Transverse colon (tissue), 4 donors: ENCODE measurements at regions not wholly inside any gene's neighbourhood (a gene's known extent, or its start where the extent isn't known, plus 50 kb on each side); places are given as distances from the start of the nearest gene placed in this dataset.

ENCODE experiments used
- DNase-seq: peaks from one replicate; pipeline ENCODE4 v3.0.0-alpha.2; 2019
- H3K27ac ChIP-seq, 4 donors: fragments of 200-600 bp; sonication (generic); 2 replicates each; pipeline ENCODE4 v1.5.1; 2016 to 2018; ENCODE audit warnings: inconsistent platforms in 4 of 4
- H3K27me3 ChIP-seq: fragments of 200-600 bp; sonication (generic); 2 replicates; pipeline ENCODE4 v1.5.1; 2017; ENCODE audit warnings: inconsistent platforms
- H3K36me3 ChIP-seq, 4 donors: fragments of 200-600 bp; sonication (generic); 2 replicates each; pipeline ENCODE4 v1.5.1; 2017 to 2019; ENCODE audit warnings: inconsistent platforms in 4 of 4
- H3K4me1 ChIP-seq, 4 donors: fragments of 200-600 bp; sonication (generic); 2 replicates each; pipeline ENCODE4 v1.5.1; 2017 to 2020; ENCODE audit warnings: inconsistent platforms in 4 of 4
- H3K4me3 ChIP-seq, 4 donors: fragments of 200-600 bp; sonication (generic); 1 replicate in 1 of 4; 2 replicates in 3 of 4; pipeline versions ENCODE4 v1.5.1 to v1.6.1; 2017 to 2019; ENCODE audit warnings: inconsistent platforms in 4 of 4
- H3K9me3 ChIP-seq, 2 donors: fragments of 200-600 bp; sonication (generic); 2 replicates each; pipeline ENCODE4 v1.5.1; 2017 to 2019; ENCODE audit warnings: inconsistent platforms in 2 of 2
- EP300 ChIP-seq: sonication (generic); formaldehyde crosslinking; IDR thresholded peaks from one replicate; pipeline ENCODE4 v1.6.1; 2017; ENCODE audit warnings: antibody characterized with exemption, low read depth
- POLR2A ChIP-seq: fragments of 450-650 bp; IDR thresholded peaks from one replicate; pipeline ENCODE4 v1.6.1; 2016; ENCODE audit warnings: antibody characterized with exemption, mild to moderate bottlenecking, moderate library complexity
- POLR2AphosphoS5 ChIP-seq, 3 donors: sonication (generic); formaldehyde crosslinking; IDR thresholded peaks; one replicate each; pipeline ENCODE4 v1.6.1; 2016; ENCODE audit warnings: antibody characterized with exemption in 3 of 3
- WGBS, 2 donors: methylation state at CpG; one replicate each; pipeline ENCODE4 v1.1.5; 2018; ENCODE audit warnings: low coverage in 1 of 2; 5-methylcytosine and 5-hydroxymethylcytosine counted together
- in situ Hi-C, 4 donors: fragments of 200-750 bp; cut with MboI; loops; one replicate each; pipeline versions ENCODE4 v1.15.0 to v1.15.1; 2017; ENCODE audit warnings: low sequenced_read_pairs in 3 of 4, low pct_ligation_motif_present in 1 of 4, low pct_unique_long_range_greater_than_20kb in 1 of 4
- intact Hi-C: fragments of 100-400 bp; cut with DNase I; formaldehyde crosslinking; loops from one replicate; pipeline ENCODE4 v1.15.1; 2023; ENCODE audit warnings: low total_unique reads
- TF ChIP-seq, protein P1 (sequence below), 5 experiments: fragments of 200-600 bp in 3 of 5; fragments of 450-650 bp in 2 of 5; sonication (generic) in 3 of 5; IDR thresholded peaks; 1 replicate in 2 of 5; 2 replicates in 3 of 5; pipeline ENCODE4 v1.5.1; 2016 to 2017; ENCODE audit warnings: antibody characterized with exemption in 5 of 5, inconsistent platforms in 3 of 5, mild to moderate bottlenecking in 2 of 5, moderate library complexity in 1 of 5

GRCh38 chr11:37110385-37110784 is 512.3 kb upstream of the RAG2 start:
- no peak for DNase-seq
- 52 to 58% methylated on average over 4 of the region's 4 CpGs for WGBS, 2 donors
- no peak for TF ChIP-seq POLR2AphosphoS5 (IDR thresholded peaks at IDR 0.05)
- no peak for TF ChIP-seq POLR2A
- TF ChIP-seq, protein P1, sequence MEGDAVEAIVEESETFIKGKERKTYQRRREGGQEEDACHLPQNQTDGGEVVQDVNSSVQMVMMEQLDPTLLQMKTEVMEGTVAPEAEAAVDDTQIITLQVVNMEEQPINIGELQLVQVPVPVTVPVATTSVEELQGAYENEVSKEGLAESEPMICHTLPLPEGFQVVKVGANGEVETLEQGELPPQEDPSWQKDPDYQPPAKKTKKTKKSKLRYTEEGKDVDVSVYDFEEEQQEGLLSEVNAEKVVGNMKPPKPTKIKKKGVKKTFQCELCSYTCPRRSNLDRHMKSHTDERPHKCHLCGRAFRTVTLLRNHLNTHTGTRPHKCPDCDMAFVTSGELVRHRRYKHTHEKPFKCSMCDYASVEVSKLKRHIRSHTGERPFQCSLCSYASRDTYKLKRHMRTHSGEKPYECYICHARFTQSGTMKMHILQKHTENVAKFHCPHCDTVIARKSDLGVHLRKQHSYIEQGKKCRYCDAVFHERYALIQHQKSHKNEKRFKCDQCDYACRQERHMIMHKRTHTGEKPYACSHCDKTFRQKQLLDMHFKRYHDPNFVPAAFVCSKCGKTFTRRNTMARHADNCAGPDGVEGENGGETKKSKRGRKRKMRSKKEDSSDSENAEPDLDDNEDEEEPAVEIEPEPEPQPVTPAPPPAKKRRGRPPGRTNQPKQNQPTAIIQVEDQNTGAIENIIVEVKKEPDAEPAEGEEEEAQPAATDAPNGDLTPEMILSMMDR (IDR thresholded peaks at IDR 0.05), result no peak
- no peak for TF ChIP-seq EP300
- Histone ChIP-seq H3K27ac (no peak overlapping the region), H3K36me3 (no peaks in the 10 kb centered on the region), H3K27me3 (no peaks in the 10 kb centered on the region), H3K9me3 (no peaks in the 10 kb centered on the region), H3K4me1 (no peaks in the 10 kb centered on the region), H3K4me3 (no peak overlapping the region)
- intact Hi-C loops, result no loop called here
- in situ Hi-C loops, result no loop called here

DNA sequence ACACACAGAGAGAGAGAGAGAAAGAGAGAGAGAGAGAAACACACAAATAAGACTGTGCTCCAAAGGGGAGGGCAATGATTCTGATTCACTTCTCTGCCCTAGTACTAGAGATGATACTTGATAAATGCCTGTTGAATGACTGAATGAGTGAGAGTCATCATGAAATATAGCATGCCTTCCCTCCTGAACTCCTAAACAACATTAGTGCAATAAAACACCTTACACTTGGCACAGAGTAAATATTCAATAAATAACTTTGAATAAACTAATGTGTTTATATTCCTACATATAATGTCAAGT is 511.2 kb upstream of the RAG2 start:
- intact Hi-C loops, result loop anchor here (5.0 kb wide), 1 partner anchor 457 kb away; no protein-coding TSS in a partner anchor
- in situ Hi-C loops, result no loop called here
- no peaks in the 10 kb centered on the region for H3K4me1 ChIP-seq
- H3K27me3 ChIP-seq, result no peaks in the 10 kb centered on the region
- no peak overlapping the region for H3K27ac ChIP-seq
- H3K9me3 ChIP-seq, result no peaks in the 10 kb centered on the region
- no peak for DNase-seq
- no peaks in the 10 kb centered on the region for H3K36me3 ChIP-seq
- TF ChIP-seq, protein P1 (IDR thresholded peaks at IDR 0.05), result no peak
- TF ChIP-seq EP300 (no peak), POLR2AphosphoS5 (IDR thresholded peaks at IDR 0.05) (no peak), POLR2A (no peak)
- no peak overlapping the region for H3K4me3 ChIP-seq

GRCh38 chr11:37108436-37109285 is 510.6 kb upstream of the RAG2 start:
- Histone ChIP-seq H3K4me3 (no peak overlapping the region), H3K27ac (no peak overlapping the region), H3K27me3 (no peaks in the 10 kb centered on the region), H3K4me1 (no peaks in the 10 kb centered on the region), H3K9me3 (no peaks in the 10 kb centered on the region), H3K36me3 (no peaks in the 10 kb centered on the region)
- in situ Hi-C loops, result no loop called here
- no peak for DNase-seq
- intact Hi-C loops, result loop anchor here (5.0 kb wide), 1 partner anchor 456 kb away; no protein-coding TSS in a partner anchor
- 48 to 56% methylated on average over 6 of the region's 6 CpGs for WGBS, 2 donors
- no peak for TF ChIP-seq EP300
- no peak for TF ChIP-seq POLR2A
- TF ChIP-seq, protein P1 (IDR thresholded peaks at IDR 0.05), result no peak
- no peak for TF ChIP-seq POLR2AphosphoS5 (IDR thresholded peaks at IDR 0.05)

DNA sequence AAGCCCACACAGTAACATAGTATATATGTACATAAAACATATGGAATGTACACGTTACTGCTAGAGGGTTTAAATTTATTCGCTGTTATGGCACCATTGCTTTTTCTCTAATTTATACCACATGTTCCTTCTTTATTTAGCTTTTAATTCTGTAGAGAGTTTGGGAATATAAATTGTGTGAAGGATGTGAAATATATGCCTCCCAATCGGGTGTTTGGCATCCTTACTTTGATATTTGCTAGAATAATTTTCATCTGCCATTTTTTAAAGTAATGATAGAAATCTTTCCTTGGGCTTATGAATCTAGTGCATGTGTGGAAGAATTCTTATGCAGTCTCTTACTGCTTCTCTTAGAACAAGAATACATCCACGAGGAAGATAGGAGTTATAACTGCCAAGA is 509.8 kb upstream of the RAG2 start:
- Histone ChIP-seq H3K9me3 (no peaks in the 10 kb centered on the region), H3K36me3 (no peaks in the 10 kb centered on the region), H3K27me3 (no peaks in the 10 kb centered on the region), H3K4me1 (no peaks in the 10 kb centered on the region), H3K27ac (no peak overlapping the region), H3K4me3 (no peak overlapping the region)
- intact Hi-C loops (loop anchor here (5.0 kb wide), 1 partner anchor 456 kb away; no protein-coding TSS in a partner anchor), in situ Hi-C loops (no loop called here)
- DNase-seq, result no peak
- 49 to 55% methylated on average over 4 of the region's 4 CpGs for WGBS, 2 donors
- TF ChIP-seq, protein P1 (IDR thresholded peaks at IDR 0.05), result no peak
- no peak for TF ChIP-seq POLR2A
- TF ChIP-seq POLR2AphosphoS5 (IDR thresholded peaks at IDR 0.05), result no peak
- TF ChIP-seq EP300, result no peak
